SK-N-SH treated with all-trans-retinoic acid at 6 μM for 48 hours (cell line): ENCODE measurements at regions not wholly inside any gene's neighbourhood (a gene's known extent, or its start where the extent isn't known, plus 50 kb on each side); places are given as distances from the start of the nearest gene placed in this dataset.

Source experiments
- ATAC-seq: fragments of 200-7000 bp; cut with Tn5 transposase; 3 replicates; pipeline ENCODE4 v1.9.1; 2020; ENCODE audit warnings: mild to moderate bottlenecking, moderate library complexity
- ARNTL ChIP-seq: fragments of 450-650 bp; formaldehyde crosslinking; IDR thresholded peaks from 2 replicates; pipeline ENCODE4 v1.5.0; 2020; ENCODE audit warnings: low read depth, mild to moderate bottlenecking, moderate library complexity, borderline replicate concordance
- BACH2 ChIP-seq: fragments of 250-450 bp; sonication (Bioruptor Pico); IDR thresholded peaks from 2 replicates; pipeline ENCODE4 v1.9.0; 2021; ENCODE audit warnings: mild to moderate bottlenecking, borderline replicate concordance
- CSDC2 ChIP-seq: fragments of 250-450 bp; sonication (Bioruptor Pico); IDR thresholded peaks from 2 replicates; pipeline ENCODE4 v1.5.0; 2020; ENCODE audit warnings: mild to moderate bottlenecking, moderate library complexity
- ESRRG ChIP-seq: fragments of 250-450 bp; sonication (Bioruptor Pico); IDR thresholded peaks from 2 replicates; pipeline ENCODE4 v1.6.1; 2021; ENCODE audit warnings: mild to moderate bottlenecking
- GLIS3 ChIP-seq: fragments of 250-450 bp; sonication (Bioruptor Pico); IDR thresholded peaks from 2 replicates; pipeline ENCODE4 v1.5.0; 2020; ENCODE audit warnings: mild to moderate bottlenecking, moderate library complexity
- ISL1 ChIP-seq: fragments of 250-450 bp; sonication (Bioruptor Pico); IDR thresholded peaks from 2 replicates; pipeline ENCODE4 v2.1.2; 2022; ENCODE audit warnings: mild to moderate bottlenecking, moderate library complexity
- OSR1 ChIP-seq: fragments of 250-450 bp; sonication (Bioruptor Pico); IDR thresholded peaks from 2 replicates; pipeline ENCODE4 v1.8.0; 2022; ENCODE audit warnings: moderate library complexity, mild to moderate bottlenecking, inconsistent platforms
- PPARA ChIP-seq: fragments of 250-450 bp; sonication (Bioruptor Pico); IDR thresholded peaks from 2 replicates; pipeline ENCODE4 v1.5.0; 2020; ENCODE audit warnings: mild to moderate bottlenecking, borderline replicate concordance
- RARB ChIP-seq: fragments of 250-450 bp; sonication (Bioruptor Pico); IDR thresholded peaks from 2 replicates; pipeline ENCODE4 v1.8.0; 2021; ENCODE audit warnings: mild to moderate bottlenecking, moderate library complexity
- TOX ChIP-seq: fragments of 250-450 bp; sonication (Bioruptor Pico); IDR thresholded peaks from 2 replicates; pipeline ENCODE4 v1.8.0; 2021; ENCODE audit warnings: mild to moderate bottlenecking, moderate library complexity, borderline replicate concordance
- ZC3H10 ChIP-seq: fragments of 250-450 bp; sonication (Bioruptor Pico); IDR thresholded peaks from 2 replicates; pipeline ENCODE4 v1.5.1; 2021; ENCODE audit warnings: mild to moderate bottlenecking, moderate library complexity
- ZFP3 ChIP-seq: fragments of 250-450 bp; sonication (Bioruptor Pico); IDR thresholded peaks from 2 replicates; pipeline ENCODE4 v1.5.0; 2020; ENCODE audit warnings: mild to moderate bottlenecking, moderate library complexity
- ZFP30 ChIP-seq: fragments of 450-650 bp; formaldehyde crosslinking; IDR thresholded peaks from 2 replicates; pipeline ENCODE4 v1.5.0; 2022; ENCODE audit warnings: mild to moderate bottlenecking, moderate library complexity
- ZNF70 ChIP-seq: fragments of 450-650 bp; formaldehyde crosslinking; IDR thresholded peaks from 2 replicates; pipeline ENCODE4 v1.5.0; 2020; ENCODE audit warnings: mild to moderate bottlenecking, moderate library complexity
- ZNF8 ChIP-seq: fragments of 450-650 bp; formaldehyde crosslinking; IDR thresholded peaks from 2 replicates; pipeline ENCODE4 v1.5.0; 2020; ENCODE audit warnings: mild to moderate bottlenecking, moderate library complexity
- TF ChIP-seq, protein P1 (sequence below): fragments of 250-450 bp; sonication (Bioruptor Pico); IDR thresholded peaks from 2 replicates; pipeline ENCODE4 v1.8.0; 2020; ENCODE audit warnings: mild to moderate bottlenecking, moderate library complexity, borderline replicate concordance
- TF ChIP-seq, protein P2 (sequence below): fragments of 250-450 bp; sonication (Bioruptor Pico); IDR thresholded peaks from 2 replicates; pipeline ENCODE4 v1.5.1; 2021; ENCODE audit warnings: mild to moderate bottlenecking, moderate library complexity
- TF ChIP-seq, protein P3 (sequence below): fragments of 250-450 bp; sonication (Bioruptor Pico); IDR thresholded peaks from 2 replicates; pipeline ENCODE4 v1.8.0; 2021; ENCODE audit warnings: low read depth, mild to moderate bottlenecking, moderate library complexity, borderline replicate concordance
- TF ChIP-seq, protein P4 (sequence below): fragments of 250-450 bp; sonication (Bioruptor Pico); IDR thresholded peaks from 2 replicates; pipeline ENCODE4 v1.5.1; 2020; ENCODE audit warnings: low read depth, mild to moderate bottlenecking, moderate library complexity
- TF ChIP-seq, protein P5 (sequence below): fragments of 250-450 bp; sonication (Bioruptor Pico); IDR thresholded peaks from 2 replicates; pipeline ENCODE4 v1.5.0; 2020; ENCODE audit warnings: mild to moderate bottlenecking, moderate library complexity

DNA sequence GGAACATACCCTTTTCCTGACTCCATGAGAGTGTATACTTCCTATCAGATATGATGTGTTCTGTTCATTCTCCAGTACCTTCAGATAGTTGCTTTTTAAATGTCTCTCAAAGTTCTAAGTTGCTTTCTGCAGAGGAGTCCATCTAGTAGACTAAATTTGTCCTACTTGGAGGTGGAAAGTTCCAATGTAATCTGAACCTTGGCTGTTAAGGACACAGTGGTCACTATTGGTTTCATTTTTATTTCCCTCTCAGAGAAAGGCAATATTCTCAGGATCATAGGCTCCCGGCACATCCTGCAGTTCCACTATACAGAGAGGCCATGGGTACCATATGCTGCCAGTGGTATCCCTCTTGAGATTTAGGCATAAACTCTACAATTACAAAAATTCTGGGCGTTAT is 634.6 kb downstream of the LRRC70 start (continued):
- TF ChIP-seq, protein P1, sequence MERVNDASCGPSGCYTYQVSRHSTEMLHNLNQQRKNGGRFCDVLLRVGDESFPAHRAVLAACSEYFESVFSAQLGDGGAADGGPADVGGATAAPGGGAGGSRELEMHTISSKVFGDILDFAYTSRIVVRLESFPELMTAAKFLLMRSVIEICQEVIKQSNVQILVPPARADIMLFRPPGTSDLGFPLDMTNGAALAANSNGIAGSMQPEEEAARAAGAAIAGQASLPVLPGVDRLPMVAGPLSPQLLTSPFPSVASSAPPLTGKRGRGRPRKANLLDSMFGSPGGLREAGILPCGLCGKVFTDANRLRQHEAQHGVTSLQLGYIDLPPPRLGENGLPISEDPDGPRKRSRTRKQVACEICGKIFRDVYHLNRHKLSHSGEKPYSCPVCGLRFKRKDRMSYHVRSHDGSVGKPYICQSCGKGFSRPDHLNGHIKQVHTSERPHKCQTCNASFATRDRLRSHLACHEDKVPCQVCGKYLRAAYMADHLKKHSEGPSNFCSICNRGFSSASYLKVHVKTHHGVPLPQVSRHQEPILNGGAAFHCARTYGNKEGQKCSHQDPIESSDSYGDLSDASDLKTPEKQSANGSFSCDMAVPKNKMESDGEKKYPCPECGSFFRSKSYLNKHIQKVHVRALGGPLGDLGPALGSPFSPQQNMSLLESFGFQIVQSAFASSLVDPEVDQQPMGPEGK: no peak
- TF ChIP-seq ZFP3 (CRISPR knock-in tag) (no peak), ARNTL (CRISPR knock-in tag) (no peak), BACH2 (CRISPR knock-in tag) (no peak)

DNA sequence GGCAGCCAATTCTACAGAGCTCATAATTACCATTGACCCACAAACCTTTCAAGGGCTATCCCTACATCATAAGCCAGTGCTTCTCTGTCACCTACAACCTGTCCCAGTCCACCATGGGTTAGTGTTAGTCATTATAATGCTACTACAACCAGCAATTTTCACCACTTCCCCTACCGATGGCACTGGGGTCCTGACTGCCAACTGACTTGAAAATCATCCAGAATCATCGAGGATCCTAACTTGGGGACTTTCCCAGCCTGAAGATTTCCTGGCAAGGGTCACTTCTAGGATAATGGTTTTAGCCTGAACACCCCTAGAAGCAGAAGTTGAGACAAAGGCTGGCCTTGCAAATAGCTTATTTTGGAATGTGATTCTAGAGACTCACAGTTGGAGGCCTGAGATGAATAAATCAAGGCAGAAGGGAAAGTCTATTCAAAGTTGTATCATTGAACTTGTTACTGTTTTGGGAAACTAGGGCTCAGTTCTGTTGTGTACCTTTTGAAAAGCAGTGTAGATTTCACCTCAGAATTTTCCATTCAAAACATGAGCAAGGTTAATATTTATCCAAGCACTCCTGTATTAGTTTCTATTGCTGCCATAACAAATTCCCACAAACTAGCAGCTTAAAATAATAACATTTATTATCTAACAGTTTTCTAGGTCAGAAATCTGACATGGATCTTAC is 633.0 kb downstream of the LRRC70 start:
- ATAC-seq: no peak
- no peak for TF ChIP-seq ISL1 (CRISPR knock-in tag)
- TF ChIP-seq, all 23 proteins: peak for 0

DNA sequence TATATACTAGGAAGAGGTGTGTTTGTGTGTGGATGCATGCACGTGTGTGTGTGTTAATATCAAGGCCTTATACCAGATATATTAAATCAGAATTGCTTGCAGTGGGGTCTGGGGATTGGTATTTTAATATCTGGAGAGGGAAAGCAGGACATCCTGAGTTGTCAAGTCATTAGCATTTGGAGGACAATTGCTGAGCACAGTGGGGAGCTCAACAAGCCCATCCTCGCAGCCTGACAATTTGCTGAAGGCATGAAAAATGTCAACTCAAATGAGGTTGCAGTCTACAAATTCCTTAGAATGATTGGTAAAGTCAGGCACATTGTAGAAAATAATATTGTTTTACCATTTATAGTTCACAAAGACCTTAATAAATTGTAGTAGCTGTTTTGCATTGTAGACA is 627.4 kb downstream of the LRRC70 start:
- ATAC-seq: no peak
- TF ChIP-seq TOX (CRISPR knock-in tag) (no peak), ZNF8 (CRISPR knock-in tag) (no peak), ESRRG (CRISPR knock-in tag) (no peak), ZFP3 (CRISPR knock-in tag) (no peak), RARB (CRISPR knock-in tag) (no peak), ZNF70 (no peak), ISL1 (CRISPR knock-in tag) (no peak), OSR1 (CRISPR knock-in tag) (no peak), PPARA (CRISPR knock-in tag) (no peak), ZC3H10 (CRISPR knock-in tag) (no peak), BACH2 (CRISPR knock-in tag) (no peak), GLIS3 (no peak), ARNTL (CRISPR knock-in tag) (no peak), ZFP30 (CRISPR knock-in tag) (no peak), CSDC2 (CRISPR knock-in tag) (no peak)
- TF ChIP-seq, protein P2, sequence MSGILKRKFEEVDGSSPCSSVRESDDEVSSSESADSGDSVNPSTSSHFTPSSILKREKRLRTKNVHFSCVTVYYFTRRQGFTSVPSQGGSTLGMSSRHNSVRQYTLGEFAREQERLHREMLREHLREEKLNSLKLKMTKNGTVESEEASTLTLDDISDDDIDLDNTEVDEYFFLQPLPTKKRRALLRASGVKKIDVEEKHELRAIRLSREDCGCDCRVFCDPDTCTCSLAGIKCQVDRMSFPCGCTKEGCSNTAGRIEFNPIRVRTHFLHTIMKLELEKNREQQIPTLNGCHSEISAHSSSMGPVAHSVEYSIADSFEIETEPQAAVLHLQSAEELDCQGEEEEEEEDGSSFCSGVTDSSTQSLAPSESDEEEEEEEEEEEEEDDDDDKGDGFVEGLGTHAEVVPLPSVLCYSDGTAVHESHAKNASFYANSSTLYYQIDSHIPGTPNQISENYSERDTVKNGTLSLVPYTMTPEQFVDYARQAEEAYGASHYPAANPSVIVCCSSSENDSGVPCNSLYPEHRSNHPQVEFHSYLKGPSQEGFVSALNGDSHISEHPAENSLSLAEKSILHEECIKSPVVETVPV (CRISPR knock-in tag): no peak
- TF ChIP-seq, protein P3, sequence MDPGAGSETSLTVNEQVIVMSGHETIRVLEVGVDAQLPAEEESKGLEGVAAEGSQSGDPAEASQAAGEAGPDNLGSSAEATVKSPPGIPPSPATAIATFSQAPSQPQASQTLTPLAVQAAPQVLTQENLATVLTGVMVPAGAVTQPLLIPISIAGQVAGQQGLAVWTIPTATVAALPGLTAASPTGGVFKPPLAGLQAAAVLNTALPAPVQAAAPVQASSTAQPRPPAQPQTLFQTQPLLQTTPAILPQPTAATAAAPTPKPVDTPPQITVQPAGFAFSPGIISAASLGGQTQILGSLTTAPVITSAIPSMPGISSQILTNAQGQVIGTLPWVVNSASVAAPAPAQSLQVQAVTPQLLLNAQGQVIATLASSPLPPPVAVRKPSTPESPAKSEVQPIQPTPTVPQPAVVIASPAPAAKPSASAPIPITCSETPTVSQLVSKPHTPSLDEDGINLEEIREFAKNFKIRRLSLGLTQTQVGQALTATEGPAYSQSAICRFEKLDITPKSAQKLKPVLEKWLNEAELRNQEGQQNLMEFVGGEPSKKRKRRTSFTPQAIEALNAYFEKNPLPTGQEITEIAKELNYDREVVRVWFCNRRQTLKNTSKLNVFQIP: no peak
- TF ChIP-seq, protein P4, sequence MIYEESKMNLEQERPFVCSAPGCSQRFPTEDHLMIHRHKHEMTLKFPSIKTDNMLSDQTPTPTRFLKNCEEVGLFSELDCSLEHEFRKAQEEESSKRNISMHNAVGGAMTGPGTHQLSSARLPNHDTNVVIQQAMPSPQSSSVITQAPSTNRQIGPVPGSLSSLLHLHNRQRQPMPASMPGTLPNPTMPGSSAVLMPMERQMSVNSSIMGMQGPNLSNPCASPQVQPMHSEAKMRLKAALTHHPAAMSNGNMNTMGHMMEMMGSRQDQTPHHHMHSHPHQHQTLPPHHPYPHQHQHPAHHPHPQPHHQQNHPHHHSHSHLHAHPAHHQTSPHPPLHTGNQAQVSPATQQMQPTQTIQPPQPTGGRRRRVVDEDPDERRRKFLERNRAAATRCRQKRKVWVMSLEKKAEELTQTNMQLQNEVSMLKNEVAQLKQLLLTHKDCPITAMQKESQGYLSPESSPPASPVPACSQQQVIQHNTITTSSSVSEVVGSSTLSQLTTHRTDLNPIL (CRISPR knock-in tag): no peak
- TF ChIP-seq, protein P5, sequence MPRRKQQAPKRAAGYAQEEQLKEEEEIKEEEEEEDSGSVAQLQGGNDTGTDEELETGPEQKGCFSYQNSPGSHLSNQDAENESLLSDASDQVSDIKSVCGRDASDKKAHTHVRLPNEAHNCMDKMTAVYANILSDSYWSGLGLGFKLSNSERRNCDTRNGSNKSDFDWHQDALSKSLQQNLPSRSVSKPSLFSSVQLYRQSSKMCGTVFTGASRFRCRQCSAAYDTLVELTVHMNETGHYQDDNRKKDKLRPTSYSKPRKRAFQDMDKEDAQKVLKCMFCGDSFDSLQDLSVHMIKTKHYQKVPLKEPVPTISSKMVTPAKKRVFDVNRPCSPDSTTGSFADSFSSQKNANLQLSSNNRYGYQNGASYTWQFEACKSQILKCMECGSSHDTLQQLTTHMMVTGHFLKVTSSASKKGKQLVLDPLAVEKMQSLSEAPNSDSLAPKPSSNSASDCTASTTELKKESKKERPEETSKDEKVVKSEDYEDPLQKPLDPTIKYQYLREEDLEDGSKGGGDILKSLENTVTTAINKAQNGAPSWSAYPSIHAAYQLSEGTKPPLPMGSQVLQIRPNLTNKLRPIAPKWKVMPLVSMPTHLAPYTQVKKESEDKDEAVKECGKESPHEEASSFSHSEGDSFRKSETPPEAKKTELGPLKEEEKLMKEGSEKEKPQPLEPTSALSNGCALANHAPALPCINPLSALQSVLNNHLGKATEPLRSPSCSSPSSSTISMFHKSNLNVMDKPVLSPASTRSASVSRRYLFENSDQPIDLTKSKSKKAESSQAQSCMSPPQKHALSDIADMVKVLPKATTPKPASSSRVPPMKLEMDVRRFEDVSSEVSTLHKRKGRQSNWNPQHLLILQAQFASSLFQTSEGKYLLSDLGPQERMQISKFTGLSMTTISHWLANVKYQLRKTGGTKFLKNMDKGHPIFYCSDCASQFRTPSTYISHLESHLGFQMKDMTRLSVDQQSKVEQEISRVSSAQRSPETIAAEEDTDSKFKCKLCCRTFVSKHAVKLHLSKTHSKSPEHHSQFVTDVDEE: no peak
- TF ChIP-seq, protein P1: no peak
